H9 (cell line): ENCODE measurements at regions not wholly inside any gene's neighbourhood (a gene's known extent, or its start where the extent isn't known, plus 50 kb on each side); places are given as distances from the start of the nearest gene placed in this dataset.

Source experiments
- DNase-seq: peaks from one replicate; pipeline ENCODE4 v3.0.0-alpha.2; 2017
- H2AFZ ChIP-seq: one replicate; pipeline ENCODE4 v1.6.1; 2013; ENCODE audit warnings: mild to moderate bottlenecking, low read length, control low read depth, moderate library complexity
- H2AK5ac ChIP-seq: 2 replicates; pipeline ENCODE4 v1.6.1; 2013; ENCODE audit warnings: low read length, control low read depth, mixed read lengths; ENCODE audit not compliant: insufficient read length
- H2BK120ac ChIP-seq: one replicate; pipeline ENCODE4 v1.6.1; 2013; ENCODE audit warnings: low read depth, mild to moderate bottlenecking, low read length, control low read depth, inconsistent platforms; ENCODE audit not compliant: poor library complexity, severe bottlenecking
- H2BK12ac ChIP-seq: 2 replicates; pipeline ENCODE4 v1.6.1; 2013; ENCODE audit warnings: low read length, control low read depth, mixed read lengths, low read depth; ENCODE audit not compliant: insufficient read length
- H2BK15ac ChIP-seq: 2 replicates; pipeline ENCODE4 v1.6.1; 2013; ENCODE audit warnings: low read depth, low read length, control low read depth
- H2BK20ac ChIP-seq: one replicate; pipeline ENCODE4 v1.6.1; 2013; ENCODE audit warnings: low read depth, mild to moderate bottlenecking, low read length, control low read depth, inconsistent platforms; ENCODE audit not compliant: poor library complexity, severe bottlenecking
- H2BK5ac ChIP-seq: 2 replicates; pipeline ENCODE4 v1.6.1; 2013; ENCODE audit warnings: low read length, control low read depth, mixed read lengths; ENCODE audit not compliant: insufficient read length
- H3K14ac ChIP-seq: 2 replicates; pipeline ENCODE4 v1.6.1; 2013; ENCODE audit warnings: low read length, control low read depth; ENCODE audit not compliant: insufficient read depth
- H3K18ac ChIP-seq: 2 replicates; pipeline ENCODE4 v1.6.1; 2013; ENCODE audit warnings: low read depth, mild to moderate bottlenecking, mixed read lengths, low read length, control low read depth; ENCODE audit not compliant: insufficient read length
- H3K23ac ChIP-seq: 2 replicates; pipeline ENCODE4 v1.6.1; 2013; ENCODE audit warnings: low read length, control low read depth, mixed read lengths, low read depth; ENCODE audit not compliant: insufficient read length
- H3K23me2 ChIP-seq: 2 replicates; pipeline ENCODE4 v1.6.1; 2013; ENCODE audit warnings: low read depth, mild to moderate bottlenecking, mixed read lengths, low read length, control low read depth; ENCODE audit not compliant: insufficient read length, poor library complexity, severe bottlenecking
- H3K27ac ChIP-seq: 2 replicates; pipeline ENCODE4 v1.5.1; 2013; ENCODE audit warnings: low read length, control low read depth, mixed read lengths, low read depth; ENCODE audit not compliant: insufficient read length
- H3K27me3 ChIP-seq: 2 replicates; pipeline ENCODE4 v1.6.1; 2013; ENCODE audit warnings: low read length, control low read depth, inconsistent platforms; ENCODE audit not compliant: insufficient read depth
- H3K4ac ChIP-seq: 2 replicates; pipeline ENCODE4 v1.6.1; 2013; ENCODE audit warnings: low read depth, mild to moderate bottlenecking, control low read depth, inconsistent platforms, low read length, moderate library complexity
- H3K4me1 ChIP-seq: 2 replicates; pipeline ENCODE4 v1.6.1; 2013; ENCODE audit warnings: low read length, control low read depth, inconsistent platforms; ENCODE audit not compliant: insufficient read depth
- H3K4me2 ChIP-seq: 2 replicates; pipeline ENCODE4 v1.6.1; 2013; ENCODE audit warnings: low read length, control low read depth, mixed read lengths; ENCODE audit not compliant: insufficient read length, insufficient read depth
- H3K56ac ChIP-seq: 2 replicates; pipeline ENCODE4 v1.6.1; 2013; ENCODE audit warnings: low read depth, mild to moderate bottlenecking, mixed read lengths, low read length, control low read depth; ENCODE audit not compliant: insufficient read length
- H3K79me1 ChIP-seq: 2 replicates; pipeline ENCODE4 v1.6.1; 2013; ENCODE audit warnings: low read depth, mild to moderate bottlenecking, moderate library complexity, low read length, control low read depth, inconsistent platforms; ENCODE audit not compliant: insufficient read depth, poor library complexity, severe bottlenecking
- H3K79me2 ChIP-seq: 2 replicates; pipeline ENCODE4 v1.6.1; 2013; ENCODE audit warnings: low read length, control low read depth, inconsistent platforms; ENCODE audit not compliant: insufficient read depth
- H3K9ac ChIP-seq: 2 replicates; pipeline ENCODE4 v1.6.1; 2013; ENCODE audit warnings: low read length, control low read depth, mixed read lengths; ENCODE audit not compliant: insufficient read length; ENCODE audit errors: extremely low read depth
- H3K9me3 ChIP-seq: one replicate; pipeline ENCODE4 v1.6.1; 2013; ENCODE audit warnings: low read depth, low read length, inconsistent platforms; ENCODE audit not compliant: control insufficient read depth
- H3T11ph ChIP-seq: one replicate; pipeline ENCODE4 v1.6.1; 2013; ENCODE audit warnings: mild to moderate bottlenecking, low read length, control low read depth, inconsistent platforms
- H4K20me1 ChIP-seq: one replicate; pipeline ENCODE4 v1.6.1; 2013; ENCODE audit not compliant: control insufficient read depth, insufficient read length, insufficient read depth
- H4K5ac ChIP-seq: 2 replicates; pipeline ENCODE4 v1.6.1; 2013; ENCODE audit warnings: low read depth, mild to moderate bottlenecking, mixed read lengths, low read length, control low read depth; ENCODE audit not compliant: insufficient read length
- H4K8ac ChIP-seq: replicated peaks from 2 replicates; pipeline ENCODE4 v1.6.1; 2013; ENCODE audit warnings: low read length, control low read depth, mixed read lengths, low read depth; ENCODE audit not compliant: insufficient read length
- H4K91ac ChIP-seq: 2 replicates; pipeline ENCODE4 v1.6.1; 2013; ENCODE audit warnings: low read depth, mild to moderate bottlenecking, moderate library complexity, mixed read lengths, low read length, control low read depth; ENCODE audit not compliant: insufficient read length
- H3K27ac Mint-ChIP-seq, 3 experiments: 2 replicates in 2 of 3; 3 replicates in 1 of 3; pipeline ENCODE4 v1.8.0; 2020 to 2021; ENCODE audit warnings: mixed read lengths in 3 of 3, mild to moderate bottlenecking in 1 of 3, moderate library complexity in 1 of 3
- H3K27me3 Mint-ChIP-seq: 2 replicates; pipeline ENCODE4 v1.8.0; 2021; ENCODE audit warnings: low read depth, mild to moderate bottlenecking, moderate library complexity, mixed read lengths
- H3K36me3 Mint-ChIP-seq, 3 experiments: 2 replicates in 2 of 3; 3 replicates in 1 of 3; pipeline ENCODE4 v1.8.0; 2020 to 2021; ENCODE audit warnings: low read depth in 3 of 3, mixed read lengths in 3 of 3; ENCODE audit not compliant: insufficient read depth in 1 of 3
- H3K4me1 Mint-ChIP-seq, 2 experiments: 2 replicates each; pipeline ENCODE4 v1.8.0; 2020; ENCODE audit warnings: mixed read lengths in 2 of 2
- H3K4me3 Mint-ChIP-seq, 2 experiments: 2 replicates in 1 of 2; 3 replicates in 1 of 2; pipeline ENCODE4 v1.8.0; 2020 to 2021; ENCODE audit warnings: mild to moderate bottlenecking in 2 of 2, mixed read lengths in 2 of 2, moderate library complexity in 1 of 2
- H3K9me3 Mint-ChIP-seq, 2 experiments: 2 replicates in 1 of 2; 3 replicates in 1 of 2; pipeline ENCODE4 v1.8.0; 2020; ENCODE audit warnings: mild to moderate bottlenecking in 2 of 2, mixed read lengths in 2 of 2, moderate library complexity in 1 of 2
- CTCF ChIP-seq: fragments of 200-600 bp; sonication (generic); conservative IDR thresholded peaks from 3 replicates; pipeline ENCODE4 v1.8.0; 2021; ENCODE audit warnings: antibody characterized with exemption, mild to moderate bottlenecking
- WGBS: extraction: QIAGEN DNeasy Blood & Tissue Kit; methylation state at CpG from one replicate; pipeline ENCODE4 v1.1.7; 2013; ENCODE audit warnings: missing lambda C conversion rate, low lambda C conversion rate, mixed read lengths; ENCODE audit not compliant: insufficient read length; ENCODE audit errors: extremely low coverage; 5-methylcytosine and 5-hydroxymethylcytosine counted together

- no peaks in the 10 kb centered on the region for H3K9me3 ChIP-seq
- H3K23ac ChIP-seq = no peak overlapping the region
- Mint-ChIP-seq H3K9me3 (peaks cover 10 to 33% of the 10 kb centered on the region in 2 experiments; a peak in 4 of 5 replicates), H3K27me3 (no peaks in the 10 kb centered on the region), H3K4me1 (no peaks in the 10 kb centered on the region), H3K4me3 (no peak overlapping the region), H3K36me3 (peaks cover 7 to 15% (median 9%) of the 10 kb centered on the region in 3 experiments; a peak in 6 of 7 replicates), H3K27ac (peak overlapping the region in 1 of 3 experiments; percentile 68; a peak in 1 of 7 replicates)
- no CpG with 5 or more reads among the region's 5 CpGs for WGBS
- H2AK5ac ChIP-seq = no peak overlapping the region
- no peak overlapping the region for H3K27ac ChIP-seq
- no peaks in the 10 kb centered on the region for H4K20me1 ChIP-seq
- no peak overlapping the region for H2BK120ac ChIP-seq
- H3K56ac ChIP-seq = no peak overlapping the region
- H3K4me2 ChIP-seq = no peak overlapping the region
- H3K23me2 ChIP-seq = no peaks in the 10 kb centered on the region
- no peak overlapping the region for H3K14ac ChIP-seq
- no peak overlapping the region for H2BK12ac ChIP-seq
- H4K5ac ChIP-seq = no peak overlapping the region
- H4K8ac ChIP-seq = no peak overlapping the region
- H3K18ac ChIP-seq = no peak overlapping the region
- no peak for DNase-seq
- H3K4ac ChIP-seq = no peak overlapping the region
- no peak overlapping the region for H3T11ph ChIP-seq
- no peak overlapping the region for H2AFZ ChIP-seq
- H4K91ac ChIP-seq = no peak overlapping the region
- H3K9ac ChIP-seq = no peak overlapping the region
- TF ChIP-seq CTCF = no peak
- H3K4me1 ChIP-seq = no peaks in the 10 kb centered on the region; the same call in 1 of the 2 replicates
- no peaks in the 10 kb centered on the region for H3K79me1 ChIP-seq
- H2BK5ac ChIP-seq = no peak overlapping the region
- no peaks in the 10 kb centered on the region for H3K79me2 ChIP-seq
- H2BK20ac ChIP-seq = no peak overlapping the region
- H3K27me3 ChIP-seq = no peaks in the 10 kb centered on the region
- H2BK15ac ChIP-seq = no peak overlapping the region
These were observed 1315.2 kb upstream of the MIR17HG start for GRCh38 chr13:90032313-90032712.
